ENCODE measurements at regions not wholly inside any gene's neighbourhood (a gene's known extent, or its start where the extent isn't known, plus 50 kb on each side); places are given as distances from the start of the nearest gene placed in this dataset.
"Not testable (repeated sequence)": the region's sequence is repeated elsewhere in the genome, so short reads cannot be mapped to it uniquely, and the experiment has no call there.

DNA sequence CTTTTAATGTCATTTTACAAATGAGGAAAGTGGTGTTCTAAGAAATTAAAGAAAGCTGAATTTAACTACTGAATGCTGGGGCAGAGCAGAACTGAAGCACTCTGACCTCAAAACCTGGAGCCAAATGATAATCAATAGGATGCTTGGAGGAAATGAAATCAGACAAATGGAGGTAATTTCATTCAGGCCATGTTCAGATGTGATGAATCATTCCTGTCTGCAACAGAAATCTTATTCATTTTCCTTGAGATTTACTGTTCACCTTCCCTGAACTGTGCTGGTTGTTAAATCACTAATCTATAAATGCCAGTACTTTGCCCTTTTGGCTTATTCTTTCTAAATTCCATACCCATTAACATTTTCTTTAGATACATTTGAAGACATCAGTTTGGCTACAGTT, 85.6 kb upstream of the SNX7 start:
- DNase-seq, result no peak

DNA sequence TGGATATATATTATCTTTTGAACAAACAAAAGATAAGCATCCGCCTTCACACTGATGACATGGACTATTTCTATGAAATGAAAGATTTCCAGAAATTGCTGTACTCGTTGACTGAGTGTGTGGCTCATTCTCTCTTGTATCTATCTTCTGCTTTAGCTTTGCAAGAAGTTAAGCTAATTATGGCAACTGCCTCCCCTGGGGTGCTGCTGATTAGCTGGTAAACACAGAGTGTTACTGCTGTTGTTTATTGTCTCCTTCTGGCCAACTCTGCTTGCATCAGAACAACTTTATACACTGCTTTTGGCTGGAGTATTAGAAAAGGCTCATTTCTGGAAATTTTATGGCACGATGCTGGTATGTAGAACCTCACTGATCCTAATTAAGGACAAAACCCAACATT, 95.6 kb upstream of the SNX7 start:
- DNase-seq, result no peak

DNA sequence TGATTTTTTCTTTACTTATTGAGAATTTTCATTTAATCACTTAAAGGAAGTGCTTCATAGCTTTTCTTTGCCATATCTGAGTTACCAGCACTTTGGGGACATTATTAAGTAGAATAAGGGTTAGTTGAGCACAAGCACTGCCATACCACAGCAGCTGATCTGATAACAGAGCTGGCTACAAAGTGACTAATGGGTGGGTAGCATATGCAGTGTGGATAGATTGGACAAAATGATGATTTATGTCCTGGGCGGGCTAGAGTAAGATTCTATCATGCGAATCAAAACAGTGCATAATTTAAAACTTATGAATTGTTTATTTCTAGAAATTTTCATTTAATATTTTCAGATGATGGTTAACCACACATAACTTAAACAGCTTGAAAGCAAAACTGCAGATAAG, 102.2 kb upstream of the SNX7 start:
- no peak for DNase-seq

DNA sequence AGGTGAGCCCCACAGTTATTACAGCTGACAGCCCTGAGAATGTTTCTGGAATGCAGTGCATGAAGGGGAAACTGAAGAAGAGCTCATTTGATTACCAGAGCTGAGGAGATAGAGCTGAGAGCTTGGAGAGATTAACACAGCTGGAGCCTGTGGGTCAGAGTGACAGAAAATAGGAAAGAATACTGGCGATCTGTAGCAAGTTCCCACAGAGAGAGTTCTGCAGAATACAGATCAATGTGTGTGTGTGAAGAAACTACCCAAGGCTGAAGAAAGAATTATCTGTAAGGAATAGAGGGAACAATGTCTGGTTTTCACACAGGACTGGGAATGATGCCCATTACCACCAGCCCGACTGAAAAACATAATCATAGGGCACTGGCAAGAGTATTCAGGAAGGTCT, 103.6 kb upstream of the SNX7 start:
- no peak for DNase-seq

DNA sequence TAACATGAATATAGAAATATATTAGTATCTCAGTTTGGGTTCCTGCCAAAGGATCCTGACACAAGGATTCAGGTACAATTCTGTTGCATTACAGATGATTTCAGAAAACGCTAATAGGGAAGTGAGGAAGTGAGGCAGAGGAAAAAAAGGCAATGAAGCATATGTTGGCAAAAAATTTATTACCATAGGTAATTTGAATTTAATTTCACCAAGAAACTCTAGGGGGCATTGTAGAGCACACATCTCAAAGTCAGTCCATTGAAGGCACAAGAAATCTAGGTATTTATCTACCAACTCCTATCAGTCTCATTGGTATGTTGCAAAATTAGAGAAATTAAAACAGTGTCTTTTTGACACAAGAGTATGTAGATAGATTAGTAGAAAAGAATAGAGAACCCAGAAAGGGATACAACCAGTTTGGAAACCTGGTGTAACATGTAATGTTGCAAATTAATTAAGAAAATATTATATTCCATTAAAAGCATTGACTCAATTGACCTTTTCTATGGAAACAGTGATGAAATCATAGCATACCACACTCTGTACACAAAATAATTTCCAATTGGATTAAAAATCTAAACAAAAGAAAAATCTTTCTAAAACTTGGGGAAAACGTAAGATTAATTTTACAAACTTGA, 104.9 kb upstream of the SNX7 start:
- DNase-seq, result no peak

DNA sequence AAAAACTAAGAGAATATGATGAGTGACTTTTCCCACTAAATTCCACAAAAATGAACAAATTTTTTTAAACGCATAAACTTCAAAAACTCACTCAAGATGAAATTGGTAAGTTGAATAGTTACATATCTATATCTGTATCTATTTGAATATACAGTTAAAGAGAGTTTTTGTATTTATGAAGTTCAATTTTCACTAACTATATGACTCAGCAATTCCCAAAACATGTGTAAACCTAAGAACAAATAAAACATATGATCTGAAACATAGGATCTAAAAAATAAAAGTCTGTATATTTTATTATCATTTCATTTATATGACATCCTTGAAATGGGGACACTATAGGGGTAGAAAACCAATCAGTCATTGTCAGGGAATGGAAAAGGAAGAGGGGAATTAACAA, 105.7 kb upstream of the SNX7 start:
- no peak for DNase-seq

DNA sequence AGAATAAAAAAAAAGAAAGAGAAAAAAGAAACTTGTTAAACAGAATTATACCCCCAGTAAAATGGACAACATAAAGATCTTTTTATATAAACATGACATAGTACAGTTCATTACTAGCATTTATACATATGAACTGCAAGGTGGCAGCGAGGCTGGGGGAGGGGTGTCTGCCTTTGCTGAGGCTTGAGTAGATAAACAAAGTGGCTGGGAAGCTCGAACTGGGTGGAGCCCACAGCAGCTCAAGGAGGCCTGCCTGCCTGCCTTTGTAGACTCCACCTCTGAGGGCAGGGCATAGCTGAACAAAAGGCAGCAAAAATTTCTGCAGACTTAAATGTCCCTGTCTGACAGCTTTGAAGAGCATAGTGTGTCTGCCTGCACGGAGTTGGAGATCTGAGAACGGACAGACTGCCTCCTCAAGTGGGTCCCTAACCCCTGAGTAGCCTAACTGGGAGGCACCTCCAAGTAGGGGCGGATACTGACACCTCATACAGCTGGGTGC, 108.9 kb upstream of the SNX7 start:
- DNase-seq, result not testable (repeated sequence)

DNA sequence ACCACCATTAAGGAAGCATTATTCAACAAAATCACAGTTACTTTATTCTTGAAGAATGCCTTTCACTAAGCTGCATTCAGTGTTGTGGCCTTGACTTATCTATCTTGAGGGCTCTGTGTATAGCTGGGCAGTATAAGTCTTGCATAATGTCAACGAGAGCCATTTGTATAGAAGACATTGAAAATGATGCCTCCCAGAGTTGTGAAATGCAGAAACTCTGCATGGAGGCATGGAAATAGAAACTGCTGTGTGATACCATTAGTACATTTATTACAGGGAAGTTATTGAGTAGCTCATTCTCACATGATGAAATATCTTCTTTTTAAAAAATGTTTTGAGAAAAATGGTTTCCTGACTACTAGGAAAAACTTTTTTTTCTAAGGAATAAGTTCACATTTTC, 111.4 kb upstream of the SNX7 start:
- no peak for DNase-seq

DNA sequence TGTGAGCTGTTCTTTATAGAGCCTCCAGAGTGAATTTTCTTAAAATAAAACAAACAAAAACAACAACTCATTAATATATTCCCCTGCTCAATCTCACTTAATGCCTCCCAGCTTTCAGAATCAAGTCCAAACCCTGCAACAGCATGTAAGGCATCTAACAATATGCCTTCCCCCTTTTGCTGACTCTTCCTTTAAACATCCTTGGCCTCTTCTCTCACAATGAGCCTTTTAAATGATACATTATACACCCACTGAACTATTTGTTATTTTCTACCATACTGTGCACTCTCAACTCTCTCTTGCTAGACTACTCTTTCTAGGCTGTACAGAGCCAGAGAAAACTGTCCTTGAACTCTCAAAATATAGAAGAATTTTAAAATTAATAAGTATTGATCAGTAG, 115.2 kb upstream of the SNX7 start:
- DNase-seq, result no peak

DNA sequence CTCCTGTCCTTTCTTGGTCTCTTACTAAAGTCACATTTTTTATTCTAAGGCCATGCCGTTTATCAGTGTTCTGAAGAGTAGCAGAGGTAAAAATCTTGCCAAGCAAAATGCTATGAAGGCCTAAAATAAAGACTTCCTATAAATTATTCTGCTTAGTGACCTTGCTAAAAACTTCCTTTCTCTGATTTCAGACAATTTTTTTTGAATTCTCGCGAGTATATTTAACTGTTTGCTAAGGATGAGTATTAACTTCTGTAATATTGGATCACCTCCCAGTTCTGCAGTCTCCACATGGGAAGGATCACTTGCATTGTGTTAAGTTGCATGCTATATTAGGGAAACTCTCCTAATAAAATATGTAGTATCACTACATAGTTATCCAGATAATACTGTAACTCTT, 123.4 kb upstream of the SNX7 start:
- no peak for DNase-seq

DNA sequence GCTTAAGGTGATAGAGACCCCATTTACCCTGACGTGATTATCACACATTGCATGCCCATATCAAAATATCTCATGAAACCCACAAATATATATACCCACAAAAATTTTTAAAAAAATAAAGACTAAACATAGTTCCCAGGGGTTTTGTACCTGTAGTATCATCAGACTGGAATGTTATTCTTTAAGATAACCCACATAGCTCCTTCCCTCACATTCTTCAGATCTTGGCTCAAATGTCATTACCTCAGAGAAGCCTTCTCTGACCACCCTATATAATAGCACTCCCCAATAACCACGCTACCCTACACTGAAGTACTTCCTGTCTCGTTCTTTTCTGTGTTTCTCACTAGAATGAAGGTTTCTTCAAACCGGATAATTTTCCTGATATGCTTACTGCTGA, 138.3 kb upstream of the SNX7 start:
- no peak for DNase-seq

DNA sequence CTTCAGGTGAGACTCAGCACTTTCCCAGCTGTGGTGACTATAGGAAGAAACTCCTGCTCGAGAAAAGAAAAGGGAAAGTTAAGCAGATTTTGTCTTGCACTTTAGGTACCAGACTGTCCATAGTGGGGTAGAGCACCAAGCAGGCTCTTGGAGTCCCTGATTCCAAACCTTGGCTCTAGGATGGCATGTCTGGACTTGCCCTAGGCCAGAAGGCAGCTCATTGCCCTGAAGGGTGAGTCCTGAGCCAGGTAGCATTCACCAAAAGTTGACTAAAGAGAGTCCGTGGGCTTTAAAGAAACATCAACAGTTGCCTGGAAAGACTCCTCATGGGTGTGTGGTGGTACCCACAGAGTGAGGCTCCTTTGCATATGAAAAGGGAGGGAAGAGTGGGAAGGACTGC, 145.2 kb upstream of the SNX7 start:
- DNase-seq, result no peak

DNA sequence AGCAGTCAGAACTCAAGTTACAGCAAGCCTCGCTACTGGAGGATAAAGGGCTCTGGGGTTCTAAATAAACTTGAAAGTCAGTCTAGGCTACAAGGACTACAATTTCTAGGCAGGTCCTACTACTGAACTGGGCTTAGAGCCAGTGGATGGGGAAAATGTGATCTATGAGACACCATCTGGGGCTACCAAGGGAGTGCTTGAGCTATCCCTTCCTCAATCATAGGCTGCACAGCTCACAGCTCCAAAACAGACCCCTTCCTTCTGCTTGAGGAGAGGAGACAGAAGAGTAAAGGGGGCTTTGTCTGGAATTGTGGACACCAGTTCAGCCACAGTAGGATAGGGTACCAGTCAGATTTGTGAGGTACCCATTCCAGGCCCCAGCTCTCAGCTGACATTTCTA, 145.8 kb upstream of the SNX7 start:
- DNase-seq, result no peak

DNA sequence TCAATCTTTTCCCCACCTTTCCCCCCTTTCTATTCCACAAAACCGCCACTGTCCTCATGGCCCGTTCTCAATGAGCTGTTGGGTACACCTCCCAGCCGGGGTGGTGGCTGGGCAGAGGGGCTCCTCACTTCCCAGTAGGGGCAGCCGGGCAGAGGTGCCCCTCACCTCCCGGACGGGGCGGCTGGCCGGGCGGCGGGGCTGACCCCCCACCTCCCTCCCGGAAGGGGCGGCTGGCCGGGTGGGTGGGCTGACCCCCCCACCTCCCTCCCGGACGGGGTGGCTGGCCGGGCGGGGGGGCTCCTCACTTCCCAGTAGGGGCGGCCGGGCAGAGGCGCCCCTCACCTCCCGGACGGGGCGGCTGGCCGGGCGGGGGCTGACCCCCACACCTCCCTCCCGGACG, 149.3 kb upstream of the SNX7 start:
- not testable (repeated sequence) for DNase-seq

DNA sequence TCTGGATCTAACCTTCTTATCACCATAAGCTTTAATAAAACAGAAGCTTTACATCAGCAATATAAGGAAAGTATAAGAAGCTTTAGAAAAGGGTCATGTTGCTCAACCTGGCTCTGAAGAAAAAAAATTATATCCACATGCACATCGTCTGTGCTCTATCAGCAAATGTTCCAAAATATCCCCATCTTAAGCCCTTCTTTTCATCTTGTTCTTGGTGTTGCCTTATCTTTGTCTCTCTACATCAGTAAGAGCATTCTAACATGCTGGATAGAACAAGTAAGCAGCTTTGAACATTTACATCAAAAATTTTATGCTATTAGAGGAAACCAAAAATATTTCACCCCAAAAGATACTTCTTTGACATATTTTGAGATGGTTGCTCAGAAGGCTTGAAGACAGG, 157.8 kb upstream of the SNX7 start:
- DNase-seq, result no peak

DNA sequence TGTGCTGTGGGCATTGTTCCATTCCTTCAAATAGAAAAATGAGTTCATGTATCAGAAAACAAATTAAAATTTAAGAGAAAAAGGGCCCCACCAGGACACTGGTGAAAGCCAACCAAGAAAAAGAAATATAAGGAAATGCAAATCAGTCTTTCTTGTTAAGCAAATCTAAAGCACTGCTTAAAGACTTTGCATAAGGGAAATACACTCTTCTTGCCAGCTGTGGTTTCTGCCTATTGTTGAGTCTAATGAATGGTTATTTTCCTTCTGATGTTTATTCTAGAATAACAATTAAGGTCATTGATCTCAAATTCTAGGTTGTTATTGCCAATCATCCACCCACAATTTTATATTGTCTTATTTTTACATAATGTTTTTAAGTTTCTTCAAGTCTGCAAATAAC, 158.6 kb upstream of the SNX7 start:
- DNase-seq, result no peak

DNA sequence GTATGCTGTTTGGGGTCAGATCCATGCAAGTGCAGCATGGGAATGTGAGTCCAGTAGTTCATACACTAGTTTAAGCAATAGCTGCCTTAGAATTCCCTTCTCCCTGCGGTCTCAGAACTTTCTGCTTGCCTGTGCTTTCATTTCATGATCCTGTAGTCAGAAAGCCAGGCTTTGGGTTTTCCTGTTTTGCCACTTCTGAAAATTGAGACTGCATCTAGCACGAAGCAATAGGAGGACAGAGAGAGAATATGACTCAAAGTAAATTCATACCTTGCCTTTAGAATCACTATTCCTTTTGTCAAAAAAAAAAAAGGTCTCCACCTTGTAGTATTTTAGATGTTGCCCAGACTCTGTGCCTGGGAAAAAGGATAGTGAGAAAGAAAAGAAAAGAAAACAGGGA, 161.2 kb upstream of the SNX7 start:
- DNase-seq, result no peak

DNA sequence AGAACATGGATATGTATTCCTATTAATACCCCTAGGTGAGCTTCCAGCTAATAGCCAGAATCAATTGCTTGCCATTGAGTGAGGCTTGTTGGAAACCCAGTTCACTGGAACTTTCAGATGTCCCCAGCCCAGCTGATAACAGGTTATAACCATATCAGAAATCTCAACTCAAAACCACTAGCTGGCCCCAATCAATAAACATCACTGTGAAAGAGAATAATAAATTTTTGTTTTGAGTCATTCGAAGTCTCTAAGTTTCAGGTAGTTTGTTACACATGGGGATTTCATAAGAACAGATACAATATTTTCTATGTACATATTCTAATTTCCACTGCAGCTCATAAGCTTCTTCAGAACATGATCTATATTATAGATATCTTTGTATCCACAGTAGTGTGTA, 162.9 kb upstream of the SNX7 start:
- no peak for DNase-seq

DNA sequence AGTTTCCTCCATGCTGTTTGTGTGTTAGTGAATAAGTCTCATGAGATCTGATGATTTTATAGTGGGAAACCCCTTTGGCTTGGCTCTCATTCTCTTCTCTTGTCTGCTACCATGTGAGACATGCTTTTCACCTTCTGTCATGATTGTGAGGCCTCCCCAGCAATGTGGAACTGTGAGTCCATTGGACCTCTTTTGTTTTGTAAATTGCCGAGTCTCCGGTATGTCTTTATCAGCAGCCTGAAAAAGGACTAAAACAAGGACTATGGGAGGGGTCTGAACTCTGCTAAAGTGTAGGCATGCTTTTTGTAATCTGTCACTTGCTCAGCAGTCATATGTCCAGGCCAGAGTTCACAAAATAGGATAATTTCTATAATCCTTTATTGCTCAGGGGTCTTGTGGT, 164.0 kb upstream of the SNX7 start:
- DNase-seq, result no peak

DNA sequence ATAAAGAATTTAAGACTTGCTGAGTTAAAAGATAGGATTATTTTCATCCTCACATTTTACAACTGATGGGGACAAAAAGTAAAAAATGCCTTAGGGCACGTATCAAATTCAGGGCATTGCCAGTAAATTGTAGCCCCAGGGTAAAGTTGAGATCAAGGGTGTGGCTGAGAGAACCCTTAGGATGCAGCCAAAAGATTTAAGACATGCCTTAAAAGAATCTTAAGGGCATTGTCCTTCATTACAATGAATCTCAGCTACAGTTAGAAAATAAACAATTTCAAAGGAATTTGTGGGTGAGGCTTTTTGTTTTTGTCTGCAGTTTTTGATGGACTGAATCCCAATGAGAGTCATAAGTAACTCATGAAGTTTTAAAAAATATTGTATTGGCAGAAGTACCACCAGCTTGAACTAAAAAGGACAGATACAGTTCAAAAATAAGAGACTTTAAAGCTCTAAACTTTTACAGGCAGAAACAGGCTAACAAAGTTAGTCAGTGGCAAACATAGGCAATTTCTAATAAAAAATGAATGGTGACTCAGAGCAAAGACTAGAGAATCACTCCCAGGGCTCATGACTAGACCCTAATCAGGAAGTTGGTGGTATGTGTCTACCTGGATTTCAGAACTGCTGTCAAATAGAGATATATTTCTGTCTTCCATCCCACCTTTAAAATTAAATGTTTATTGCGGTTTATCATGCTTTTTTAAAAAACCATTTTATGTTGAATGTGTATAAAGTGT, 165.1 kb upstream of the SNX7 start:
- no peak for DNase-seq

DNA sequence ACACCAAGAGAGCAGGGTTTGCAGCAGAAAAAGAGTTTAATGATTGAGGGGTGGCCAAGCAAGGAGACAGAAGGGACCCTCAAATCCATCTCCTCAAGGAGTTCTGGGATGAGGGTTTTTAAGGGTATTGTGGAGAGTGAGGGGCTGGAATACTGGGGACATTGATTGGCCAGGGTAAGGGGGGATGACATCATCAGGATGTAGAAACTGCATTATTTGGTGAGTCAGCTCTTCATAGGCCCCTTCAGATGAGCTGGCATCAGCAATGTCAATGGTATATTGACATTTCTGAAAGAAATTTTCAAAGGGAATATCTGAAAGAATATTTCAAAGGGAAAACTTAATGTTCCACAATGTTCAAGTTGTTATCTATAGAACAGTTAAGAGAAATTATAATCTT, 168.1 kb upstream of the SNX7 start:
- no peak for DNase-seq

DNA sequence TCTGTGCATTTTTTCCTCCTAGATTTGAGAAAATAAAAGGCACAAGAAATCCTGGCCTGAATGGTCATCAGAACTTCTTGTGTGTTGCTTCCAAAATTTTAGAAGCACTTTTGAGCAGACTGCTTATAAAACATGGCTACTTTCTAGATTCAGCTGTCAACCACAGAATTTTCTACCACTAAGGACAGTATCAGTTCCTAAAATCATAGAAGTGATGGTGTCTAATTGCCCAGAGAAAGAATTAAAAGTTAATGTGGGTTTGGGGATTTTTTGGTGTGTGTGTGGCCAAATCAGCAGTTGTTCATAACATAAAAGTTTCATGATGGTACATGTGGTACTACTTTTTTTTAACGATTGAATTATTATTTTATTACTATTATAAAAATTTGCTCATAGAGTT, 171.4 kb upstream of the SNX7 start:
- no peak for DNase-seq

DNA sequence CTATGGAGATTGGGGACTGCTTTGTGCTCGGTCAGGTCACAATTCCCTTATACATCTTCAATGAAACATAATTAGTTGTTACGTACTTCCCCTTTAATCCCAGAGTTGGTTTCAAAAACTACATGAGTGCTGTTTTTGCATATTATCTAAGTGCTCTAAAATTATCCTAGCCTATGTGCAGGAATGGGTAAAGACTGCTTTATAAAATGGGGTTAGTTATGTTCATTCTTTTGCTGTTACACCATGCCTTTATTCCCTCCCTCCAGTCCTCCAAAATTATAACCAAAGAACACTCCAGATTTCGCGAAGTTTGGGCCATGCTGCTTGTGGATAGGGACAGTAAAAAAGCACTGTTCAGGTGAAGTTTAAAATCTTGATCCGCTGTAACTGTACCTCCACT, 173.9 kb upstream of the SNX7 start:
- DNase-seq, result no peak

DNA sequence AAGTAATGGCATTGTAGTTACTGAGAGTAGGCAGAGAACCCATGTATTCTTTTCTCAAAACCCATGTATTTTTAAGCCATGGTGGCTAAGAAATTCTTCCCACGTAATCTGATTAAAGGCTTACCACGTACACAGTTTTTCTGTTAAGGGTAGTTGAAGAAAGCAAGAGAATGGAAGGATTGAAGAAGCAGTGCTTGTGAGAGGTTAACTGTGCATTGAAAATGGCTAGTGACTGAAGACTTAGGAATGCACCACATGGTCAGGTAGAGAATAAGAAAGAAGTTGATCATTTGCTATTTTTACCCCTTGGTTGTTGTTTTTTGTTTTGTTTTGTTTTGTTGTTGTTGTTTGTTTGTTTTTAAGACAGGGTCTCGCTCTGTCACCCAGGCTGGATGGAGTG, 178.9 kb upstream of the SNX7 start:
- DNase-seq, result no peak

DNA sequence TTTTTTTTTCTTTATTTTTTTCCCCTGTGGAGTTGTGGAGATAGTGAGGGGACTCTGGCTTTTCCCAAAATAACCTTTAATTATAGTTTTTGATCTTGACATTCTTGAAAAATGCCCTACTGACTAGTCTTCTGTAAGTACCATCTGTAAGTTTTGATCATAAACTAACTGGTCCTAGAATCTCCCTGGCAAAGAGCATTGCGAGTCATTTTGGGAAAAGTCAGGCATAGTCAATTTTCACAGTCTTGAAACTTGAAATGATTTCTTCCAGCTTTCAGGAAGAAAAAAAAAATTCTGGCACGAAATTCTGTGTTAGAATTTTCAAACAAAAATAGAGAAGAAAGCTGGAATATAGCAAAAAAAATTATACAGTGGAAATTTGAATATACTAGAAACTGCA, 181.2 kb upstream of the SNX7 start:
- DNase-seq, result no peak

All from inflammatory macrophage (primary cell).